Pancreas (tissue), 10 donors: ENCODE measurements at regions not wholly inside any gene's neighbourhood (a gene's known extent, or its start where the extent isn't known, plus 50 kb on each side); places are given as distances from the start of the nearest gene placed in this dataset.
"Not testable (repeated sequence)": the region's sequence is repeated elsewhere in the genome, so short reads cannot be mapped to it uniquely, and the experiment has no call there.

Source experiments
- ATAC-seq, 4 donors: fragments of 200-7000 bp; cut with Tn5 transposase; one replicate each; pipeline versions ENCODE4 v1.8.0 to v1.9.1; 2020; ENCODE audit warnings: mild to moderate bottlenecking in 4 of 4, moderate library complexity in 4 of 4
- DNase-seq, 6 donors: peaks; one replicate each; pipeline ENCODE4 v3.0.0-alpha.2; 2020
- FAIRE-seq: peaks from 2 replicates; lab custom pipeline; 2012; peaks lifted over from hg19 to GRCh38; lab: Jason Lieb, UNC
- H3K27ac ChIP-seq, 4 donors: fragments of 200-600 bp; sonication (generic); 1 replicate in 3 of 4; 2 replicates in 1 of 4; pipeline versions ENCODE4 v1.5.0 to v1.8.0; 2020
- H3K27me3 ChIP-seq, 4 donors: fragments of 200-600 bp; one replicate each; pipeline ENCODE4 v1.8.0; 2021
- H3K36me3 ChIP-seq, 3 donors: fragments of 200-600 bp; sonication (generic) in 1 of 3; one replicate each; pipeline versions ENCODE4 v1.5.0 to v1.8.0; 2020 to 2021
- H3K4me1 ChIP-seq, 3 donors: fragments of 200-600 bp; one replicate each; pipeline ENCODE4 v1.8.0; 2021
- H3K4me3 ChIP-seq, 4 donors: fragments of 200-600 bp; sonication (generic) in 2 of 4; one replicate each; pipeline versions ENCODE4 v1.5.0 to v1.8.0; 2020 to 2021
- H3K9me3 ChIP-seq, 4 donors: fragments of 200-600 bp; one replicate each; pipeline ENCODE4 v1.8.0; 2021
- WGBS, 2 donors: extraction: QIAGEN DNeasy Blood & Tissue Kit; methylation state at CpG; one replicate each; pipeline ENCODE4 v1.1.7; 2013; 5-methylcytosine and 5-hydroxymethylcytosine counted together
- intact Hi-C, 3 donors: fragments of 100-400 bp; cut with DNase I; formaldehyde crosslinking; loops; one replicate each; pipeline versions ENCODE4 v1.11.1 to v1.14.2; 2022
- TF ChIP-seq, protein P1 (sequence below), 4 donors: fragments of 200-600 bp; sonication (generic) in 3 of 4; IDR thresholded peaks; one replicate each; pipeline versions ENCODE4 v1.5.0 to v1.8.0; 2021; ENCODE audit warnings: antibody characterized with exemption in 4 of 4
- donor health status: healthy with polysubstance abuse.
- donor health status: DM: no; HTN: no; CAD: no; lungs with moderate emphysema.
- donor health status: DM: no; HTN: no; CAD: no.
- donor health status: control.
- donor health status: control.
- donor health status: Bipolar disorder and iron deficiency.
- donor health status: DM: yes; HTN: yes; CAD: no.
- donor health status: DM: no; HTN: no; CAD: no.
- donor health status: DM: no; HTN: no; CAD: no.
- donor health status: DM: yes; HTN: yes; CAD: no.

DNA sequence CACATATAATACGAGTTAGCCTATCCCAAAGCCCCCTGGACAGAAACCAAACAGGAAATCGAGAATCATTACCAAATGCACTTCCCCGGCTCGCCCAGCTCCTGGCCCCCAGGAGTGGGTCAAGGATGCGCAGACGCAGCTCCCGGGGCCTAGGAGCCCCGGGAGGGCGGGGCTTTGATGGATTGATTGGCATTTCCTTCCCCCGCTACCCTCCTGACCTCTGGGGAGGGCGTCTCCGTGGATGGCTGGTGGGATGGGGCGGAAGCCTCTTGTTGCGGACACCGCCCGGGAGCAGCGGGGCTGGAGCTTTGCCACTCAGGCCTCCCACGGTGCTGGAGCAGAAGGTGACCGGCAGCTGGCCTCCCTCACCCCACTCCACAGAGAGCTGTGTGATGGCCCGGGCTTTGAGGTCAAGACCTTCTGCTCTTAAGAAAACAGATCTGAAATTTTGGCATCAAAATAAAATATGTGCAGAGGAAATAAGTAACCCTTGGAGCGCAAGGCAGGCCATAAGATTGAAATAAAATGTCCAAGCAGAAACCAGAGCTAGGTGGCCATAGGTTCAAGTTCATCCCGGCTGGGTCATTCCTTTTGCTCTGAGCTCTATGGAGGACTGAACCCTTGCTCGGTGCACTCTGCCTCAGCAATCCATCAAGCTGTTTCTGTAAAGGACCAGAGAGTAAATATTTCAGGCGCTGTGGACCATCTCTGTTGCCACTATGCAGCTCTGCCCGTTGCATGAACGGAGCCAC lies 262.3 kb downstream of the SOX9 start:
- no peaks in the 10 kb centered on the region for H3K9me3 ChIP-seq
- no peaks in the 10 kb centered on the region for H3K27me3 ChIP-seq
- ATAC-seq: no peak
- H3K27ac ChIP-seq: no peak overlapping the region
- H3K36me3 ChIP-seq: no peaks in the 10 kb centered on the region
- TF ChIP-seq, protein P1, sequence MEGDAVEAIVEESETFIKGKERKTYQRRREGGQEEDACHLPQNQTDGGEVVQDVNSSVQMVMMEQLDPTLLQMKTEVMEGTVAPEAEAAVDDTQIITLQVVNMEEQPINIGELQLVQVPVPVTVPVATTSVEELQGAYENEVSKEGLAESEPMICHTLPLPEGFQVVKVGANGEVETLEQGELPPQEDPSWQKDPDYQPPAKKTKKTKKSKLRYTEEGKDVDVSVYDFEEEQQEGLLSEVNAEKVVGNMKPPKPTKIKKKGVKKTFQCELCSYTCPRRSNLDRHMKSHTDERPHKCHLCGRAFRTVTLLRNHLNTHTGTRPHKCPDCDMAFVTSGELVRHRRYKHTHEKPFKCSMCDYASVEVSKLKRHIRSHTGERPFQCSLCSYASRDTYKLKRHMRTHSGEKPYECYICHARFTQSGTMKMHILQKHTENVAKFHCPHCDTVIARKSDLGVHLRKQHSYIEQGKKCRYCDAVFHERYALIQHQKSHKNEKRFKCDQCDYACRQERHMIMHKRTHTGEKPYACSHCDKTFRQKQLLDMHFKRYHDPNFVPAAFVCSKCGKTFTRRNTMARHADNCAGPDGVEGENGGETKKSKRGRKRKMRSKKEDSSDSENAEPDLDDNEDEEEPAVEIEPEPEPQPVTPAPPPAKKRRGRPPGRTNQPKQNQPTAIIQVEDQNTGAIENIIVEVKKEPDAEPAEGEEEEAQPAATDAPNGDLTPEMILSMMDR (IDR thresholded peaks at IDR 0.05): no peak
- WGBS, 2 donors: 86 to 87% methylated on average over 26 of the region's 26 CpGs
- intact Hi-C loops: no loop called here
- no peaks in the 10 kb centered on the region for H3K4me1 ChIP-seq
- no peak overlapping the region for H3K4me3 ChIP-seq
- no peak for FAIRE-seq
- peak in 2 of 6 donors; percentile 51 to 54 for DNase-seq

DNA sequence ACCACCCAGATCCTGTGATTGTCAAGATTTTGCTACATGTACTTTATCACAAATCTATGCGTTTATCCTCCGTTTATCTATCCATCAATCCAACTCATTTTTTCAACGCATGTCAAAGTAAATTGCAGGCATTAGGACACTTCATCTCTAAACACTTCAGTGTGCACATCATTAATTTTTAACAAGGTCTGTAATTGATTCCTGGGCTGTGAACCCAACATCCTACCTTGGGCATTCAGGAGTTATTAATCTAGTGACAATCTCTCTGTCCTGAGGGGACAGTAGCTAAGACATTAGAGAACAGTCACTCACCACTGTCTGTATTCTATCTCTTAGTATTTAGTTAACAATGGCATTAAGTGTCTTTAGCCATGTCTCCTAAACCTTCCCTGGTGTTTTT lies 264.7 kb downstream of the SOX9 start:
- intact Hi-C loops: no loop called here

GRCh38 chr17:72386173-72386572 lies 265.4 kb downstream of the SOX9 start:
- H3K36me3 ChIP-seq, intact Hi-C loops, FAIRE-seq, H3K27me3 ChIP-seq, H3K4me3 ChIP-seq, H3K9me3 ChIP-seq, H3K4me1 ChIP-seq, H3K27ac ChIP-seq, DNase-seq: not testable (repeated sequence)
- WGBS, 2 donors: 98 to 100% methylated on average over 1 of the region's 1 CpG
- ATAC-seq: peak in 2 of 4 donors; percentile 27 to 29

More for the DNA sequence above, 264.7 kb downstream of the SOX9 start:
- Histone ChIP-seq H3K27ac (no peak overlapping the region), H3K4me3 (no peak overlapping the region), H3K9me3 (no peaks in the 10 kb centered on the region), H3K36me3 (no peaks in the 10 kb centered on the region), H3K27me3 (no peaks in the 10 kb centered on the region), H3K4me1 (no peaks in the 10 kb centered on the region)
- no peak for FAIRE-seq
- TF ChIP-seq, protein P1 (IDR thresholded peaks at IDR 0.05): no peak
- no peak for DNase-seq
- 46 to 62% methylated on average over 3 of the region's 3 CpGs for WGBS, 2 donors
- ATAC-seq: no peak

- FAIRE-seq: no peak
- TF ChIP-seq, protein P1 (IDR thresholded peaks at IDR 0.05): no peak
- Histone ChIP-seq H3K27ac (no peak overlapping the region), H3K36me3 (no peaks in the 10 kb centered on the region), H3K9me3 (no peaks in the 10 kb centered on the region), H3K4me3 (no peak overlapping the region), H3K27me3 (no peaks in the 10 kb centered on the region), H3K4me1 (no peaks in the 10 kb centered on the region)
- ATAC-seq: no peak
- DNase-seq: no peak
- WGBS, 2 donors: 72 to 82% methylated on average over 5 of the region's 5 CpGs
- intact Hi-C loops: no loop called here
Measured at GRCh38 chr17:72386619-72387237, 265.9 kb downstream of the SOX9 start.

DNA sequence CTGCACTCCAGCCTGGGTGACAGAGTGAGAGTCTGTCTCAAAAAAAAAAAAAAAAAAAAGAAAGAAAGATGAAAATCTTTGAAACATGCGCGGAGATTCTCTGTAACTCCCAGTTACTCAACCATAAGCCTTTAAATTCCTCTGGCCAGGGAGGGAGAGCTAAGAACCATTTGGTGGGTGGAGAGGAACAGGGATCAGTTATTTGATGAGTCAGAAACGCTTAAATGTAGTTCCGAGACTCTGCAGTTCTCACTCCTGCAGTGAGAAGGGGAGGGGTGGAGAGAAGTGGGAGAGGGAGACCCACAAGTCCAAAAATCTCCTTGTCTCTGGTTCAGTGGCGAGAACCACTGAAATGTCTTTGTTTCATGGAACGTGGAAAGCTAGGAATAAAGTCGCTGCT lies 266.7 kb downstream of the SOX9 start:
- H3K36me3 ChIP-seq: no peaks in the 10 kb centered on the region
- TF ChIP-seq, protein P1 (IDR thresholded peaks at IDR 0.05): no peak
- H3K27me3 ChIP-seq: no peaks in the 10 kb centered on the region
- no peak overlapping the region for H3K4me3 ChIP-seq
- intact Hi-C loops: no loop called here
- no peak overlapping the region for H3K27ac ChIP-seq
- H3K4me1 ChIP-seq: no peaks in the 10 kb centered on the region
- FAIRE-seq: no peak
- no peaks in the 10 kb centered on the region for H3K9me3 ChIP-seq
- no peak for DNase-seq
- ATAC-seq: peak in 1 of 4 donors; percentile 41
- 78 to 88% methylated on average over 7 of the region's 7 CpGs for WGBS, 2 donors
